HAP-1 (cell line): ENCODE measurements at regions not wholly inside any gene's neighbourhood (a gene's known extent, or its start where the extent isn't known, plus 50 kb on each side); places are given as distances from the start of the nearest gene placed in this dataset.

Source experiments
- DNase-seq, 2 experiments: peaks; one replicate each; pipeline ENCODE4 v3.0.0-alpha.2; 2016 to 2020; ENCODE audit warnings: low spot score in 2 of 2
- H3K27me3 ChIP-seq: fragments of 250-450 bp; sonication (Bioruptor Pico); 2 replicates; pipeline ENCODE4 v1.5.1; 2020; ENCODE audit warnings: low read depth, mild to moderate bottlenecking, moderate library complexity
- H3K36me3 ChIP-seq: fragments of 250-450 bp; sonication (Bioruptor Pico); replicated peaks from 2 replicates; pipeline ENCODE4 v1.5.1; 2020; ENCODE audit warnings: mild to moderate bottlenecking
- H3K4me1 ChIP-seq: fragments of 250-450 bp; sonication (Bioruptor Pico); 2 replicates; pipeline ENCODE4 v1.5.1; 2020; ENCODE audit warnings: mild to moderate bottlenecking
- H3K4me3 ChIP-seq: fragments of 250-450 bp; sonication (Bioruptor Pico); 2 replicates; pipeline ENCODE4 v1.5.1; 2020; ENCODE audit warnings: mild to moderate bottlenecking, moderate library complexity
- H3K9me3 ChIP-seq: fragments of 250-450 bp; sonication (Bioruptor Pico); 2 replicates; pipeline ENCODE4 v1.5.1; 2020; ENCODE audit warnings: mild to moderate bottlenecking, moderate library complexity
- in situ Hi-C: fragments of 300-500 bp; cut with MboI; formaldehyde crosslinking; loops from 3 replicates; pipeline ENCODE4 v1.14.3; 2020; ENCODE audit warnings: low sequenced_read_pairs, inconsistent platforms, mixed read lengths

- no peak for DNase-seq
- Histone ChIP-seq H3K4me1 (no peaks in the 10 kb centered on the region), H3K27me3 (0 out of 2 replicates have a peak, but pooled peaks cover under 1% of the 10 kb centered on the region), H3K4me3 (no peak overlapping the region), H3K9me3 (no peaks in the 10 kb centered on the region), H3K36me3 (no peaks in the 10 kb centered on the region)
- in situ Hi-C loops: loop anchor here (25.0 kb wide), 1 partner anchor 108 kb away; the partner anchor contains the start of gene SCP2D1
These were observed 106.4 kb downstream of the SCP2D1 start for GRCh38 chr20:18919996-18920395.

GRCh38 chr20:18921291-18921690, 107.7 kb downstream of the SCP2D1 start:
- 0 out of 2 replicates have a peak, but pooled peaks cover 2% of the 10 kb centered on the region for H3K27me3 ChIP-seq
- no peaks in the 10 kb centered on the region for H3K4me1 ChIP-seq
- H3K9me3 ChIP-seq: no peaks in the 10 kb centered on the region
- no peak for DNase-seq
- no peak overlapping the region for H3K4me3 ChIP-seq
- H3K36me3 ChIP-seq: no peaks in the 10 kb centered on the region
- in situ Hi-C loops: loop anchor here (25.0 kb wide), 1 partner anchor 109 kb away; the partner anchor contains the start of gene SCP2D1

GRCh38 chr20:18922251-18922650, 108.7 kb downstream of the SCP2D1 start:
- no peaks in the 10 kb centered on the region for H3K9me3 ChIP-seq
- in situ Hi-C loops: loop anchor here (25.0 kb wide), 1 partner anchor 110 kb away; the partner anchor contains the start of gene SCP2D1
- DNase-seq: no peak
- no peaks in the 10 kb centered on the region for H3K36me3 ChIP-seq
- H3K4me3 ChIP-seq: no peak overlapping the region
- 0 out of 2 replicates have a peak, but pooled peaks cover 2% of the 10 kb centered on the region for H3K27me3 ChIP-seq
- no peaks in the 10 kb centered on the region for H3K4me1 ChIP-seq

GRCh38 chr20:18922898-18923297, 109.3 kb downstream of the SCP2D1 start:
- H3K36me3 ChIP-seq: no peaks in the 10 kb centered on the region
- H3K27me3 ChIP-seq: 0 out of 2 replicates have a peak, but pooled peaks cover 2% of the 10 kb centered on the region
- H3K9me3 ChIP-seq: no peaks in the 10 kb centered on the region
- in situ Hi-C loops: loop anchor here (25.0 kb wide), 1 partner anchor 111 kb away; the partner anchor contains the start of gene SCP2D1
- no peak overlapping the region for H3K4me3 ChIP-seq
- no peaks in the 10 kb centered on the region for H3K4me1 ChIP-seq
- no peak for DNase-seq

GRCh38 chr20:18926965-18927364, 113.4 kb downstream of the SCP2D1 start:
- Histone ChIP-seq H3K9me3 (no peaks in the 10 kb centered on the region; the same call in 1 of the 2 replicates), H3K27me3 (0 out of 2 replicates have a peak, but pooled peaks cover 2% of the 10 kb centered on the region), H3K36me3 (no peaks in the 10 kb centered on the region), H3K4me3 (no peak overlapping the region), H3K4me1 (no peaks in the 10 kb centered on the region)
- no peak for DNase-seq
- in situ Hi-C loops: no loop called here

- no peaks in the 10 kb centered on the region for H3K36me3 ChIP-seq
- in situ Hi-C loops: no loop called here
- H3K4me1 ChIP-seq: no peaks in the 10 kb centered on the region
- no peak overlapping the region for H3K4me3 ChIP-seq
- no peaks in the 10 kb centered on the region; the same call in 1 of the 2 replicates for H3K9me3 ChIP-seq
- no peak for DNase-seq
- H3K27me3 ChIP-seq: 0 out of 2 replicates have a peak, but pooled peaks cover 2% of the 10 kb centered on the region
These were observed 115.0 kb downstream of the SCP2D1 start for GRCh38 chr20:18928626-18929025.

GRCh38 chr20:18929800-18930199, 116.2 kb downstream of the SCP2D1 start:
- Histone ChIP-seq H3K27me3 (0 out of 2 replicates have a peak, but pooled peaks cover 2% of the 10 kb centered on the region), H3K4me3 (no peak overlapping the region), H3K4me1 (no peaks in the 10 kb centered on the region), H3K9me3 (no peaks in the 10 kb centered on the region; the same call in 1 of the 2 replicates), H3K36me3 (no peaks in the 10 kb centered on the region)
- DNase-seq: no peak
- in situ Hi-C loops: no loop called here

- Histone ChIP-seq H3K27me3 (no peaks in the 10 kb centered on the region), H3K4me1 (no peaks in the 10 kb centered on the region), H3K4me3 (no peak overlapping the region), H3K9me3 (no peaks in the 10 kb centered on the region), H3K36me3 (no peaks in the 10 kb centered on the region)
- peak in 1 of 2 experiments; percentile 13 for DNase-seq
- in situ Hi-C loops: no loop called here
These were observed 130.0 kb downstream of the SCP2D1 start for GRCh38 chr20:18943542-18943941.

- no peaks in the 10 kb centered on the region for H3K27me3 ChIP-seq
- no peaks in the 10 kb centered on the region for H3K36me3 ChIP-seq
- in situ Hi-C loops: no loop called here
- H3K4me3 ChIP-seq: no peak overlapping the region
- no peak for DNase-seq
- H3K9me3 ChIP-seq: no peaks in the 10 kb centered on the region
- H3K4me1 ChIP-seq: no peaks in the 10 kb centered on the region
These were observed 143.3 kb downstream of the SCP2D1 start for GRCh38 chr20:18956890-18957289.

- Histone ChIP-seq H3K36me3 (no peaks in the 10 kb centered on the region), H3K9me3 (no peaks in the 10 kb centered on the region), H3K4me1 (no peaks in the 10 kb centered on the region), H3K27me3 (no peaks in the 10 kb centered on the region), H3K4me3 (no peak overlapping the region)
- in situ Hi-C loops: no loop called here
- no peak for DNase-seq
These were observed 143.7 kb downstream of the SCP2D1 start for GRCh38 chr20:18957328-18957727.

GRCh38 chr20:18971121-18971520, 157.5 kb downstream of the SCP2D1 start:
- in situ Hi-C loops: no loop called here
- DNase-seq: no peak
- Histone ChIP-seq H3K4me3 (no peak overlapping the region), H3K27me3 (no peaks in the 10 kb centered on the region), H3K4me1 (no peaks in the 10 kb centered on the region), H3K9me3 (no peaks in the 10 kb centered on the region), H3K36me3 (no peaks in the 10 kb centered on the region)

GRCh38 chr20:18971574-18971973, 158.0 kb downstream of the SCP2D1 start:
- DNase-seq: no peak
- Histone ChIP-seq H3K27me3 (no peaks in the 10 kb centered on the region), H3K36me3 (no peaks in the 10 kb centered on the region), H3K4me3 (no peak overlapping the region), H3K9me3 (no peaks in the 10 kb centered on the region), H3K4me1 (no peaks in the 10 kb centered on the region)
- in situ Hi-C loops: no loop called here

- Histone ChIP-seq H3K27me3 (no peaks in the 10 kb centered on the region), H3K4me1 (no peaks in the 10 kb centered on the region), H3K36me3 (no peaks in the 10 kb centered on the region), H3K4me3 (no peak overlapping the region), H3K9me3 (no peaks in the 10 kb centered on the region)
- no peak for DNase-seq
- in situ Hi-C loops: no loop called here
These were observed 158.8 kb downstream of the SCP2D1 start for GRCh38 chr20:18972251-18972876.

GRCh38 chr20:18973529-18974173, 160.1 kb downstream of the SCP2D1 start:
- in situ Hi-C loops: no loop called here
- no peaks in the 10 kb centered on the region for H3K36me3 ChIP-seq
- no peak for DNase-seq

More at GRCh38 chr20:18973529-18974173, 160.1 kb downstream of the SCP2D1 start:
- H3K4me3 ChIP-seq: no peak overlapping the region
- H3K27me3 ChIP-seq: no peaks in the 10 kb centered on the region
- no peaks in the 10 kb centered on the region for H3K9me3 ChIP-seq
- H3K4me1 ChIP-seq: no peaks in the 10 kb centered on the region
